ENCODE measurements at regions not wholly inside any gene's neighbourhood (a gene's known extent, or its start where the extent isn't known, plus 50 kb on each side); places are given as distances from the start of the nearest gene placed in this dataset.
"Not testable (repeated sequence)": the region's sequence is repeated elsewhere in the genome, so short reads cannot be mapped to it uniquely, and the experiment has no call there.

DNA sequence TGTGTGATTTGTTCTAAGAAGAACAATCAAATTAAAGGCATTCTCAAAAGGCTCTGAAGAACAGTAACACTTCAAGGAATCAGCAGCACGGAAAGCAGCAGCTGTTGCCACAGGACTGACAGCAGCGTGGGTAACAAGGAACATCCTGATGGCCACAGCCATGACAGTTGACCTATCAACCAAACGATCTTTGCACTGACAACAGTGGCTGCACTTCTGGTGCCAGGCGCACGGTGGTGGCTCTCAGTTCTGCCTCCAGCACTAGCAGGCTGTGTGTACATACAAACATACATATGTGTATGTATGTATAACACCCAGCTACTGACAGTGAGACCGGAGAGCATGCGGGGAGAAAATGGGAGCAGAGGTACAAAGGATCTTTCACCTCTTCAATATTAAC is 114.1 kb downstream of the ZFAND4 start:
- no peaks in the 10 kb centered on the region for H3K27me3 Mint-ChIP-seq
- H3K36me3 ChIP-seq (ENCODE audit: insufficient read depth, low read length), result no peaks in the 10 kb centered on the region
- H3K4me3 Mint-ChIP-seq, result no peak overlapping the region
- H3K4me3 ChIP-seq (ENCODE audit: low read length), result no peak overlapping the region
- intact Hi-C loops (cut with DNase I, micrococcal nuclease), result no loop called here
- H3K27ac ChIP-seq (ENCODE audit: low read depth in 1 of 2, low read length in 2 of 2), result no peak overlapping the region
- peaks cover 16% of the 10 kb centered on the region for H3K4me1 ChIP-seq (ENCODE audit: insufficient read depth, low read length)
- peaks cover 57% of the 10 kb centered on the region for H3K4me1 Mint-ChIP-seq (ENCODE audit: low read depth)
- no peak overlapping the region for H3K27ac Mint-ChIP-seq
- TF ChIP-seq, protein P1, sequence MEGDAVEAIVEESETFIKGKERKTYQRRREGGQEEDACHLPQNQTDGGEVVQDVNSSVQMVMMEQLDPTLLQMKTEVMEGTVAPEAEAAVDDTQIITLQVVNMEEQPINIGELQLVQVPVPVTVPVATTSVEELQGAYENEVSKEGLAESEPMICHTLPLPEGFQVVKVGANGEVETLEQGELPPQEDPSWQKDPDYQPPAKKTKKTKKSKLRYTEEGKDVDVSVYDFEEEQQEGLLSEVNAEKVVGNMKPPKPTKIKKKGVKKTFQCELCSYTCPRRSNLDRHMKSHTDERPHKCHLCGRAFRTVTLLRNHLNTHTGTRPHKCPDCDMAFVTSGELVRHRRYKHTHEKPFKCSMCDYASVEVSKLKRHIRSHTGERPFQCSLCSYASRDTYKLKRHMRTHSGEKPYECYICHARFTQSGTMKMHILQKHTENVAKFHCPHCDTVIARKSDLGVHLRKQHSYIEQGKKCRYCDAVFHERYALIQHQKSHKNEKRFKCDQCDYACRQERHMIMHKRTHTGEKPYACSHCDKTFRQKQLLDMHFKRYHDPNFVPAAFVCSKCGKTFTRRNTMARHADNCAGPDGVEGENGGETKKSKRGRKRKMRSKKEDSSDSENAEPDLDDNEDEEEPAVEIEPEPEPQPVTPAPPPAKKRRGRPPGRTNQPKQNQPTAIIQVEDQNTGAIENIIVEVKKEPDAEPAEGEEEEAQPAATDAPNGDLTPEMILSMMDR (IDR thresholded peaks at IDR 0.05), result no peak
- peaks cover 8% of the 10 kb centered on the region for H3K36me3 Mint-ChIP-seq (ENCODE audit: low read depth)
- POLR2A ChIA-PET, result no interaction called here
- no peaks in the 10 kb centered on the region for H3K9me3 ChIP-seq (ENCODE audit: control insufficient read depth in 1 of 2, insufficient read depth in 1 of 2, low read length in 2 of 2)
- H3K9me3 Mint-ChIP-seq, result no peaks in the 10 kb centered on the region
- no peak for DNase-seq
- ATAC-seq (ENCODE audit: poor library complexity), result no peak
- CTCF ChIA-PET, result no interaction called here
- no peaks in the 10 kb centered on the region for H3K27me3 ChIP-seq (ENCODE audit: control insufficient read depth in 1 of 2, insufficient read depth in 2 of 2, low read length in 2 of 2)

DNA sequence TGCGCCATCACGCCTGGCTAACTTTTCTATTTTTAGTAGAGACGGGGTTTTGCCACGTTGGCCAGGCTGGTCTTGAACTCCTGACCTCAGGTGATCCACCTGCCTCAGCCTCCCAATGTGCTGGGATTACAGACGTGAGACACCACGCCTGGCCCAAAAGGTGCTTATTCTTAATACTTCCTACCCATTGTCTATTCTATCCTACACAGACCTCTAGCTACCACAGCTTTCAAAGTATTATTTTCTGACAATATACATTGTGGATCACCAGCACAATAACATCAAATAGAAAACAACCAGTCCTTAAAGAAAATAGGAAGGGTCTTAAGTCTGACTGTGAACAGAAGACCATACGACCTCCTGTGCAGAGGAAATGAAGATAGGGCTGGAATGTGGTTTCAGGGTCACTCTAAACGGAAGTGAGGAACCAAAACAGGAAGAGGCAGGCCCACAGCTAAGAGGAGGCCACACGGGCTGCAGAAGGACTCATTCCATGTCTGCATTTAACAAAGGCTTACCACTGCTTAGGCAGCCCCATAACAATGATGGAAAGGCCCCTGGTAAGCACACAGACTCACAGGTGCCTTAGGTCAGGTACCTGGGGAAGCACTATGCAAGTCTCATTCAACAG is 115.2 kb downstream of the ZFAND4 start:
- no peak overlapping the region for H3K4me3 ChIP-seq (ENCODE audit: low read length)
- intact Hi-C loops (cut with DNase I, micrococcal nuclease), result no loop called here
- H3K36me3 ChIP-seq (ENCODE audit: insufficient read depth, low read length), result peaks cover 4% of the 10 kb centered on the region
- Mint-ChIP-seq H3K27me3 (no peaks in the 10 kb centered on the region), H3K4me3 (peak overlapping the region; percentile 27), H3K36me3 (ENCODE audit: low read depth) (peaks cover 10% of the 10 kb centered on the region), H3K27ac (peak overlapping the region; percentile 14), H3K4me1 (ENCODE audit: low read depth) (peaks cover 54% of the 10 kb centered on the region), H3K9me3 (no peaks in the 10 kb centered on the region)
- TF ChIP-seq, protein P1 (IDR thresholded peaks at IDR 0.05), result no peak
- CTCF ChIA-PET, result interaction anchor here (0.6 kb wide), 1 partner anchor 85 kb away, joined by 3 read pairs; no protein-coding TSS in a partner anchor
- H3K9me3 ChIP-seq (ENCODE audit: control insufficient read depth in 1 of 2, insufficient read depth in 1 of 2, low read length in 2 of 2), result no peaks in the 10 kb centered on the region
- DNase-seq (peak in 4 of 14 experiments; percentile 19 to 48 (median 30)), ATAC-seq (ENCODE audit: poor library complexity) (no peak)
- H3K27ac ChIP-seq (ENCODE audit: low read depth in 1 of 2, low read length in 2 of 2), result no peak overlapping the region
- H3K4me1 ChIP-seq (ENCODE audit: insufficient read depth, low read length), result peaks cover 16% of the 10 kb centered on the region
- H3K27me3 ChIP-seq (ENCODE audit: control insufficient read depth in 1 of 2, insufficient read depth in 2 of 2, low read length in 2 of 2), result no peaks in the 10 kb centered on the region
- POLR2A ChIA-PET, result no interaction called here

DNA sequence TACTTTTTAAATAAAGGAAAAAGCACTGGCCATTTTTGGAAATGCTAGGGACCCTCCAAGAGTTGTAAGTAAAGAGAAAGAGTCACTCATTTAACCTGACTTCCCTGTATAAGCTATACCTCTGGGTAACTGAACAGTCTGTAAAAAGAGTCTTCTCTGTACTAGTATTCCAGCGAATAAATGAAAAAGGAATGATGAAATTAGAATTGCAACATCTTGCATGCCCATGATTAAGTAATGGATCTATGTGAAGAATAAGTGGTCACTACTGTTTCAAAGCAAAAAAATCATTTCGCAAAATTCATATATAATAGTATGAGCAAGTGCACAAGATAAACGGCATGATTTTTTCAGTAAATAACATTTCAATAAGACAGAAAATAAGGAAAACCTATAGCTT is 116.8 kb downstream of the ZFAND4 start:
- Mint-ChIP-seq H3K4me3 (no peak overlapping the region), H3K27me3 (no peaks in the 10 kb centered on the region), H3K4me1 (ENCODE audit: low read depth) (peaks cover 48% of the 10 kb centered on the region), H3K27ac (no peak overlapping the region), H3K9me3 (no peaks in the 10 kb centered on the region), H3K36me3 (ENCODE audit: low read depth) (peaks cover 22% of the 10 kb centered on the region)
- H3K9me3 ChIP-seq (ENCODE audit: control insufficient read depth in 1 of 2, insufficient read depth in 1 of 2, low read length in 2 of 2), result no peaks in the 10 kb centered on the region
- DNase-seq, result no peak
- ChIA-PET POLR2A (no interaction called here), CTCF (no interaction called here)
- no peak overlapping the region for H3K27ac ChIP-seq (ENCODE audit: low read depth in 1 of 2, low read length in 2 of 2)
- H3K36me3 ChIP-seq (ENCODE audit: insufficient read depth, low read length), result peaks cover 4% of the 10 kb centered on the region
- no peaks in the 10 kb centered on the region for H3K27me3 ChIP-seq (ENCODE audit: control insufficient read depth in 1 of 2, insufficient read depth in 2 of 2, low read length in 2 of 2)
- H3K4me1 ChIP-seq (ENCODE audit: insufficient read depth, low read length), result peaks cover 16% of the 10 kb centered on the region
- ATAC-seq (ENCODE audit: poor library complexity), result no peak
- TF ChIP-seq, protein P1 (IDR thresholded peaks at IDR 0.05), result no peak
- intact Hi-C loops (cut with DNase I, micrococcal nuclease), result no loop called here
- no peak overlapping the region for H3K4me3 ChIP-seq (ENCODE audit: low read length)

DNA sequence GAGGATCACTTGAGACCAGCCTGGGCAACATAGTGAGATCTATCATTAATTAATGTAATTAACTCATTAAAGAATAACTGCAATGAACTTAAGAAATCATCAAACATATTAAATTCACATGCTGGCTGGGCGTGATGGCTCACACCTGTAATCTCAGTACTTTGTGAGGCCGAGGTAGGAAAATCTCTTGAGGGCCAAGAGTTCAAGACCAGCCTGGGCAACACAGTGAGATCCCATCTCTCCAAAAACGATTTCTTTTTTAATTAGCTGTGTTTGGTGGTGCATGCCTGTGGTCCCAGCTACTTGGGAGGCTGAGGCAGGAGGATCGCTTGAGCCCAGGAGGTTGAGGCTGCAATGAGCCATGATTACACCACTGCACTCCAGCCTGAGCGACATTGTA is 117.2 kb downstream of the ZFAND4 start:
- H3K9me3 ChIP-seq (ENCODE audit: control insufficient read depth in 1 of 2, insufficient read depth in 1 of 2, low read length in 2 of 2); POLR2A ChIA-PET; H3K27ac Mint-ChIP-seq; H3K27me3 ChIP-seq (ENCODE audit: control insufficient read depth in 1 of 2, insufficient read depth in 2 of 2, low read length in 2 of 2); H3K27me3 Mint-ChIP-seq; H3K4me3 Mint-ChIP-seq; ATAC-seq (ENCODE audit: poor library complexity); intact Hi-C loops (cut with DNase I, micrococcal nuclease); H3K9me3 Mint-ChIP-seq; H3K36me3 ChIP-seq (ENCODE audit: insufficient read depth, low read length); DNase-seq; H3K4me3 ChIP-seq (ENCODE audit: low read length); CTCF ChIA-PET; H3K27ac ChIP-seq (ENCODE audit: low read depth in 1 of 2, low read length in 2 of 2): not testable (repeated sequence)
- H3K4me1 Mint-ChIP-seq (ENCODE audit: low read depth), result peaks cover 52% of the 10 kb centered on the region
- peaks cover 16% of the 10 kb centered on the region for H3K4me1 ChIP-seq (ENCODE audit: insufficient read depth, low read length)
- peaks cover 26% of the 10 kb centered on the region for H3K36me3 Mint-ChIP-seq (ENCODE audit: low read depth)
